Stomach (tissue), 4 donors: ENCODE measurements at regions not wholly inside any gene's neighbourhood (a gene's known extent, or its start where the extent isn't known, plus 50 kb on each side); places are given as distances from the start of the nearest gene placed in this dataset.

Experiments
- EP300 ChIP-seq: sonication (generic); formaldehyde crosslinking; IDR thresholded peaks from one replicate; pipeline ENCODE4 v1.6.1; 2017; ENCODE audit warnings: antibody characterized with exemption
- POLR2A ChIP-seq, 4 donors: fragments of 450-650 bp; IDR thresholded peaks; one replicate each; pipeline ENCODE4 v1.6.1; 2016; ENCODE audit warnings: antibody characterized with exemption in 4 of 4, control low read depth in 2 of 4, mild to moderate bottlenecking in 1 of 4, moderate library complexity in 1 of 4
- POLR2AphosphoS5 ChIP-seq, 3 donors: sonication (generic); formaldehyde crosslinking; IDR thresholded peaks; one replicate each; pipeline ENCODE4 v1.6.1; 2016; ENCODE audit warnings: antibody characterized with exemption in 3 of 3
- TF ChIP-seq, protein P1 (sequence below), 7 experiments: fragments of 450-650 bp in 4 of 7; fragments of 200-600 bp in 3 of 7; sonication (generic) in 3 of 7; IDR thresholded peaks; one replicate each; pipeline ENCODE4 v1.5.1; 2016 to 2019; ENCODE audit warnings: antibody characterized with exemption in 7 of 7, control low read depth in 2 of 7, mild to moderate bottlenecking in 1 of 7

DNA sequence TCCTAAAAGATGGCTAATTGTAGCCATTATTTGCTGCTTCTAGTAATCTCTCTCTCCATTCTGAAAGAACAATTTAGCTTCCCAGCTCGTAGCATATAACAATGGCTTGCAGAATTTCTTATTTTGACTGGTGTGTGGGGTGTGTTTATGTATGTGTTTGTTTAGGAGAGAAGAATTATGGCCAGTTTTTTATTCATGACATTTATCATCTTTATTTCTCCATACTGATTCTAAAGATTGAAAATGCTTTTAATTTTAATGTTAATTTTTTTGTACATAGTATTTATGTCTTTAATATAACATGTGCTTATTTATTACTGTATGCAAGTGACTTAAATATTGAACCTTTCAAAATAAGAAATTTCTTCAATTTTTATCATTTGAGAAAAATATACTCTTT is 115.8 kb upstream of the TMTC4 start:
- TF ChIP-seq POLR2AphosphoS5 (IDR thresholded peaks at IDR 0.05), result no peak
- TF ChIP-seq, protein P1, sequence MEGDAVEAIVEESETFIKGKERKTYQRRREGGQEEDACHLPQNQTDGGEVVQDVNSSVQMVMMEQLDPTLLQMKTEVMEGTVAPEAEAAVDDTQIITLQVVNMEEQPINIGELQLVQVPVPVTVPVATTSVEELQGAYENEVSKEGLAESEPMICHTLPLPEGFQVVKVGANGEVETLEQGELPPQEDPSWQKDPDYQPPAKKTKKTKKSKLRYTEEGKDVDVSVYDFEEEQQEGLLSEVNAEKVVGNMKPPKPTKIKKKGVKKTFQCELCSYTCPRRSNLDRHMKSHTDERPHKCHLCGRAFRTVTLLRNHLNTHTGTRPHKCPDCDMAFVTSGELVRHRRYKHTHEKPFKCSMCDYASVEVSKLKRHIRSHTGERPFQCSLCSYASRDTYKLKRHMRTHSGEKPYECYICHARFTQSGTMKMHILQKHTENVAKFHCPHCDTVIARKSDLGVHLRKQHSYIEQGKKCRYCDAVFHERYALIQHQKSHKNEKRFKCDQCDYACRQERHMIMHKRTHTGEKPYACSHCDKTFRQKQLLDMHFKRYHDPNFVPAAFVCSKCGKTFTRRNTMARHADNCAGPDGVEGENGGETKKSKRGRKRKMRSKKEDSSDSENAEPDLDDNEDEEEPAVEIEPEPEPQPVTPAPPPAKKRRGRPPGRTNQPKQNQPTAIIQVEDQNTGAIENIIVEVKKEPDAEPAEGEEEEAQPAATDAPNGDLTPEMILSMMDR (IDR thresholded peaks at IDR 0.05), result no peak
- no peak for TF ChIP-seq EP300
- TF ChIP-seq POLR2A (IDR thresholded peaks at IDR 0.05), result no peak
